NCI-H1417 (cell line): ENCODE measurements at regions not wholly inside any gene's neighbourhood (a gene's known extent, or its start where the extent isn't known, plus 50 kb on each side); places are given as distances from the start of the nearest gene placed in this dataset.
A peak's percentile ranks its signal among the peaks of the same experiment; 100 is the strongest.

Experiments
- DNase-seq, 3 experiments: peaks; one replicate each; lab custom pipeline; 2025; lab: John Stamatoyannopoulos, UW

- DNase-seq, result no peak
Observed at GRCh38 chr2:5751873-5752482, 59.8 kb downstream of the SOX11 start.

GRCh38 chr2:5756272-5756671, 64.1 kb downstream of the SOX11 start:
- no peak for DNase-seq

DNA sequence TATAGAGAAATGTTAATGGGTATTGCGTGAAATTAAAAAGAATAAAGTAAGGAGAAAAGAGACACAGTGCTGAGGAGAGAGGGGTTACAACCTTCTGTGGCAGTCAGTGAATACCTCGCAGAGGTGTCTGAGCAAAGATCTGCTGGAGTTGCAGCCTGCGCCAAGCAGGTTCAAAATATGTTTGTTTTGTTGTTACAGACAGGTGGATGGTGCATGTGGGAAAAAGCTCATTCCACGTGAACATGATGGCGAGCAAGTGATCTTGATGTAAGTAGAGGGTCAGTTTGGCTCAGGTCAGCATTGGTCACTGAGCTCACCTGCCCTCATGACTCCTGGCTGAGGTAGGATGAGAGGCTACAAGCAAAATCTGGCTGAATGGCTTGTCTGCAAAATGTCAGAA, 66.2 kb downstream of the SOX11 start:
- DNase-seq, result no peak

- no peak for DNase-seq
Observed at GRCh38 chr2:5759949-5760348, 67.8 kb downstream of the SOX11 start.

GRCh38 chr2:5763531-5763930, 71.3 kb downstream of the SOX11 start:
- no peak for DNase-seq

DNA sequence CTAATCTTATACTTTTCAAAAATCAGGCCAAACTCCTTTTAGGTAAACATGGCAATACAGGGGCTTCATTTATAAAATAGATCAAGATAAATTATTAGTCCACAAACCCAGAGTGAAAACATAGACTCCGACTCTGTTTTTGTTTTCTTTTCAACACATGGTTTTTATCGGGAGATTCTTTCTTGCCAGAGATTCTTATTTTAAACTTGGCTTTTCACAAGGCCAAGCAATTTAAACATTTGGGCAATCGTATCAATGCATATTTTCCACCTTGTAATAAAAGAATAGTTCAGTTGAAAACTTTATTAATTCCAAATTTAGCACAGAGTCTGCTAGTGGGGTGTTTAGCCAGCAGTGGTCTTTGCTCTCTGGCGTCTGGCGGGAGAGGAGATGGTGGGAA, 71.9 kb downstream of the SOX11 start:
- DNase-seq, result no peak

DNA sequence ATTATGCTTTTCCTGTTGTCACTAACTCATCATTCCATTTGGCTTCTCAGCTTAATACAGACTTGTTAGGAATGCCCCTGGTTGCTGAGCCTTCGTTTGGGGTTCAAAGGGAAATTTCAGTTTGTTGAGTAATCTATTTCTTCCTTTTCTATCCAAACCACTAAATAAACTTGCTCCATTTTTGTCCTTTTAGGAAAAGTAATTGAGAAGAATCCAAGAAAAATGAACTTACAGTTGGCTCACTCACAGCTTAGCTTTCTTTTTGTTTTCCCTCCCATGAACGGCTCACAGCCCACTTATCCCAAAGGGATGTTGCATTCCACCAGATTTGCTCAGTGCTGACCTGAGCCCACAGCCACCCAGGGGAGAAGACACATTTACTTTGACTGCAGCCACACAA, 73.9 kb downstream of the SOX11 start:
- DNase-seq, result no peak

DNA sequence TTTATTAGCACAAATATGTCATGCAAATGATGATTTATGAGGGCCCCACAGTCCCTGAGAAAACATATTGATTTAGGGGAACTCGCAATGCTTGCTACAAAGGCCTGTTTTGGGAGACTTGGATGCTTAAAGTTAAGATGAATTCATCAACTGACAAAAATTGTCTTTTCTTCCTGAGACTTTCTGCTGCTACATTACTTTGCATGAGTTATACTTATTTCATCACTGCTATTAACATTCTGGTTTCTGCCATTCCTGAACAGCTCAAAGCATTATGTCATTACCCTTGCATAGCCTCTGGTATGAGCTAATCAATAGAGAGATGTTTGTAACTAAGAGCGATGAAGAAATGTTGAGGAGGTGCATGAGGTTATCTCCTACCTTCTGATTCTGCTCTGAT, 74.4 kb downstream of the SOX11 start:
- no peak for DNase-seq

GRCh38 chr2:5777131-5777535, 84.9 kb downstream of the SOX11 start:
- DNase-seq, result peak in 2 of 3 experiments; percentile 7 to 22

DNA sequence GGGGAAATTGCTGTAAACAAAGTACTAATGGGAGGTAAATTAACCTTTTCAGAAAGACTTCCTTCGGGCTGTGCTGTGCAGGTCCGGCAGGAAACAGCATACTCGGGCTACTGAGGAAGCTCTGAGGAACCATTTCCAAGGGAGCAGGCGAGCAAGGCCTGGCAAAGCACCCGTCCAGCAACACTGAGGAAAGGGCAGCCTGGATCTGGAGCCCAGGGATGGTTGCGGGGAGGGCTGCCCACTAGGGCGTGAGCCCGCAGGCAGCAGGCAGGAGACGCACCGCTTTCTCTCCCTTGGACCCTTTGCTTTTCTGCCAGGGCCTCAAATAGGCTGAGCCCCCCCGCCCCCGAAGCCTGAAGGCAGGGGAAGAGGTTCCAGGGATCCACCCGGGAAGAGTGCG, 89.5 kb downstream of the SOX11 start:
- DNase-seq, result no peak

DNA sequence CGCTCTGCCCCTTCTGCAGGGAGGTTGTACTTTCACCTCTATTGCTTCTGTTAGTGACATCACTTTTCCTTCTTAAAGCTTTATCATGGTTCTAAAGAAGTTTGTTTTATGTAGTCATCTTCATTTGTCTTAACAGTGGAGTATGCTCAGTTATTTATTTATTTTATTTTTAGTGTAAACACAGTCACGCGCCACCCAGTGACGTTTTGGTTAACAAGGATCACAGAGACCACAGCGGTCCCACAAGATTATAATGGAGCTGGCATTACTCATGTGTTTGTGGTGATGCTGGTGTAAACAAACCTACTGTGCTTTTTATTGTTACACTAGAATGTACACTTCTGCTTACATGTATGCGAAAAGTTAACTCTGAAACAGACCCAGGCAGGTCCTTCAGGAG, 89.9 kb downstream of the SOX11 start:
- DNase-seq, result no peak

DNA sequence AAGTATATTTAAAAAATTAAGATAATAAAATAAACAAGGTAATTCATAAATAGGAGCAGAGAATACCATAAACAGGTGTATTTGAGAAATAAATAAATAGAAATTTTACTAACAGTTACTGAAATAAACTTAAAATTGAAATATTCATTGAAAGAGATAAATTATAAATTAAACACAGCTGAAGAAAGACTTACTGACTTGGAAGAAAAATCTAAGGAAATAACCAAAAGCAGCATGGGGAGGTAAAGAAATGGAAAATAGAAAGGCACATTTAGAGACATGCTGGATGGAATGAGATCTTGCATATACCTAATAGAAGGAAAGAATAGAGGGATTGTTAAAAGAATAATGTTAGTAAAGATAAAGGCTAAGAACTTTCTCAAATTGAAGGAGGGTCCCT, 96.3 kb downstream of the SOX11 start:
- no peak for DNase-seq

DNA sequence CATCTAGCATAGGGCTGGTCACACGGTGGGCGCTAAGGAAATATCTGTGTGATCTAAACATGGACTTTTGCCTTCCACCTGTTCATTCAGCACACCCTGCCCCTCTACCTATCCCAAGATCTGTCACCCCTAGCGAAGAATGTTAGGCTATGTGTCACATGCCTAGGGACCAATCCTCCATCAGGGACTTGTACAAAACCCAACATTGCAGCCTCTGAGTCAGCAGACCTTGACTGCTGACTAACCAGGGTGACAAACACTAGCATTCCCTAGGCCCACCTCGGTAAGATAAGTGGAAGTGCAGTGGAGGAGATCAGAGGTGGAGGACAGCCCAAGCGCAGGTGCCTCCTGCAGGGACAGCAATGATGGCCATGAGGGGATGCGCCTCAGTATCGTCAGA, 99.2 kb downstream of the SOX11 start:
- no peak for DNase-seq

DNA sequence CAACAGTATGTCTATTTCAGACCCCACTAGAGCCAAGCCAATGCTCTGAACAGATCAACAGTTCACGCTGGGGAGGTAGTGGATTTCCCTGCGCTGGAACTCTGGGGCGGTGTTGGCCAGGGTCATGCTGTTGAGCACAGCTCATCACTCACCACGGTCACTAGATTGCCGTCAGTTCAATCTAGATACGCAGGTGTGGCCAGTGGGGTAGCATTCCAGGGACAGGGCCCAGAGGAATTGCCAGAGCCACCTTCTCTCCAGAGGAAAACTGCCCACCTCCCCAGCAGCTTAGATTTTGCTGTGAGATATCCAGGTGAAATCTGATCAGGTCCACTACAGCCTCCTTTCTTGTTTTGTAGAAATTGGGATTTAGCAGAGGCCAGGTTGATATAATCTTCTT, 101.8 kb downstream of the SOX11 start:
- no peak for DNase-seq

DNA sequence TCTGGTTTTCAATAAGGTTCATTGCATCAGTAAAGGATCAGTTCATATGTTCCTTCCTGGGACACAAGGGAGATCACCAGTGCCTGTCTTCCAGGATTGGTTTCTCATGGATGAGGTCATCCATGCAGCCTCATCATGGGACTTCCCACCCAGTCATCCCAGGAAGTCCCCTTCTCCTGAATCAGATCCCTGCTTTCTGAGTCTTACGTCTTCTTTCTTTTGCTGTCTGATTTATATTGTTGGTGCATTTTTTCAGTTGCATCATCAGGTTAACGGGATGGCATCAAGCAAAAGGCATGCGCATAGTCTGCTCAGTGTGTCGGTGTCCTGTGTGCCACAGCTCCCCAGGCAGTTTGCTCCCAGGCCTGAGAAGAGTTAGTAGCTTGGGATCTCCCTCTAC, 105.9 kb downstream of the SOX11 start:
- DNase-seq, result no peak

DNA sequence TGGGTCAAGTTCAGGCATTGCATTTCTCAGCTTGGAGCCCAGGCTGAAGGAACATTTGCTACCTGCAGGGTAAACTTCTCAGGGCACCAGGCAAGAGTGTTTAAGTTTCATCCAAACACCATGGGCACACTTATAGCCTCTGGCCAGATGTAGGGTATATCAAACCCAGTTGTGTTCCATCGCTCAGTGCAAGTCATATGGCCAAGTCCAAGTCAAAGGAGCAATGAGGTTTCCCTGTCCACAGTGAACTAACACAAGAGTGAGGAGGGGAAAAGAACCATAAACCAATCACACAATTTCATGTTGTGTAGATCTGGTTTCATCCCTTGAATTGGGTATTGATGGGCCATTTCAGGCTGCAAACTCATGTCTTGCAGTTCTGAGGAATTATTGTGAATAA, 107.2 kb downstream of the SOX11 start:
- no peak for DNase-seq

- DNase-seq, result no peak
Observed at GRCh38 chr2:5803547-5803946, 111.4 kb downstream of the SOX11 start.

- no peak for DNase-seq
Observed at GRCh38 chr2:5818961-5819600, 126.9 kb downstream of the SOX11 start.

- DNase-seq, result no peak
Observed at GRCh38 chr2:5824126-5824525, 131.9 kb downstream of the SOX11 start.

DNA sequence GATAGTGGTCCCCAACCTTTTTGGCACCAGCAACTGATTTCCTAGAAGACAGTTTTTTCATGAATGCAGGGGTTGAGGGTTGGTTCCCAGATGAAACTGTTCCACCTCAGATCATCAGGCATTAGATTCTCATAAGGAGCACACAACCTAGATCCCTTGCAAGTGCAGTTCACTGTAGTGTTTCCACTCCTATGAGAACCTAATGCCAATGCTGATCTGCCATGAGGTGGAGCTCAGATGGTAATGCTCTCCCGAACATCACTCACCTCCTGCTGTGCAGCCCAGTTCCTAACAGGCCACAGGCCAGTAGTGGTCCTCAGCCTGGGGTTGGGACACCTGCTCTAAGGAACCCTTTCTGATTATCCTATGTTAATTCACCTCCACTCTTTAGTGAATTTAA, 133.5 kb downstream of the SOX11 start:
- DNase-seq, result no peak

GRCh38 chr2:5826979-5827655, 134.9 kb downstream of the SOX11 start:
- DNase-seq, result peak in 1 of 3 experiments; percentile 27

- DNase-seq, result peak in 1 of 3 experiments; percentile 13
Observed at GRCh38 chr2:5834501-5834900, 142.3 kb downstream of the SOX11 start.

- DNase-seq, result peak; percentile 21 to 89 (median 69)
Observed at GRCh38 chr2:5839550-5839949, 147.4 kb downstream of the SOX11 start.

- no peak for DNase-seq
Observed at GRCh38 chr2:5841126-5841525, 148.9 kb downstream of the SOX11 start.
